SH-SY5Y (cell line): ENCODE measurements at regions not wholly inside any gene's neighbourhood (a gene's known extent, or its start where the extent isn't known, plus 50 kb on each side); places are given as distances from the start of the nearest gene placed in this dataset.

Source experiments
- GATA2 ChIP-seq: IDR thresholded peaks from 2 replicates; pipeline ENCODE4 v1.6.1; 2011; ENCODE audit warnings: mild to moderate bottlenecking, low read depth, low read length
- GATA3 ChIP-seq: IDR thresholded peaks from 2 replicates; pipeline ENCODE4 v1.6.1; 2011; ENCODE audit warnings: low read depth, mild to moderate bottlenecking, low read length, moderate library complexity

- no peak for TF ChIP-seq GATA2
- no peak for TF ChIP-seq GATA3
These were observed 76.3 kb upstream of the IL15 start for GRCh38 chr4:141560056-141560455.
